ENCODE measurements at regions not wholly inside any gene's neighbourhood (a gene's known extent, or its start where the extent isn't known, plus 50 kb on each side); places are given as distances from the start of the nearest gene placed in this dataset.

DNA sequence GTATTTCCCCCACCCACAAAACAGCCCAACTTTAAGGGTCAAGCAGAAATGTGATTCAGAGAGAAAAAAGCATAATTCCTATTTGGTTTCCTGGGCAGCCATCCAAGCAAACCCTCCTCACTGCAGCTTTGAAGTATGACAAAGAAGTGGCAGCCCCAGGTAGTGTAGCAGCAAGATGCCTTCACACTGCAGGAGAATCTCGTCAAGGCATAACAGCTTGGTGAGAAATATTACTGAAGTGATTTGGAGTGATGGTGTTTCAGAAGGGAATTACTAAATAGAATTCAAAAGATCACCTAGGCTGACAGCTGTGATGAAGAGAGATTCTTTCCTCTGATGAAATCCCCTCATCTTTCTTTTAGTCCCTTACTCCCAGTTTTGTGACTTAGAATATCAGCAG lies 173.9 kb downstream of the PYDC2 start:
- TF ChIP-seq CTCF (IDR thresholded peaks at IDR 0.05; ENCODE audit: borderline replicate concordance, control extremely low read depth, extremely low read depth, insufficient read depth, missing control alignments), result no peak
- DNase-seq (ENCODE audit: low spot score), result no peak
- in situ Hi-C loops (cut with MboI; ENCODE audit: low sequenced_read_pairs, unreplicated experiment), result no loop called here

DNA sequence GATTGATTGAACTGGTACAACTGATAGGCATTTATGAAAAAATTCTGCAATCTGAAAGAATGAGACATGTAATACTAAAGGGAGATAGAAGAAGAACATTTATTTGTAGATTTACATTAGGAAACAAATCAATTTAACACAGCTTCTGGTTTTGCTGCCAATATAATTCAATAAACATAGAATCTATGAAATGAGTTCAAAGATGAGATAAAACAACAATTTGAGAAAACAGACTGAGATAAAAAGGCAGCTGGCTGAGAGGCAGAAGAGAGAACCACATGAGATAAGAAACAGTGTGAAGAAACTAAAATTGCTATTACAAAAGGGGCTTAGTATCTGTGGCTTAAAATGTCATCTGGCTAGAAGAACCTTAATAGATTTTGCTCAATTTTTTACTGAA lies 176.6 kb downstream of the PYDC2 start:
- no peak for TF ChIP-seq CTCF (IDR thresholded peaks at IDR 0.05; ENCODE audit: borderline replicate concordance, control extremely low read depth, extremely low read depth, insufficient read depth, missing control alignments)
- no peak for DNase-seq (ENCODE audit: low spot score)
- in situ Hi-C loops (cut with MboI; ENCODE audit: low sequenced_read_pairs, unreplicated experiment), result no loop called here

- DNase-seq (ENCODE audit: low spot score), result no peak
- no peak for TF ChIP-seq CTCF (IDR thresholded peaks at IDR 0.05; ENCODE audit: borderline replicate concordance, control extremely low read depth, extremely low read depth, insufficient read depth, missing control alignments)
- in situ Hi-C loops (cut with MboI; ENCODE audit: low sequenced_read_pairs, unreplicated experiment), result no loop called here
Measured at GRCh38 chr3:191641789-191642188, 180.8 kb downstream of the PYDC2 start.

GRCh38 chr3:191644291-191644690 lies 183.3 kb downstream of the PYDC2 start:
- DNase-seq (ENCODE audit: low spot score), result no peak
- no peak for TF ChIP-seq CTCF (IDR thresholded peaks at IDR 0.05; ENCODE audit: borderline replicate concordance, control extremely low read depth, extremely low read depth, insufficient read depth, missing control alignments)
- in situ Hi-C loops (cut with MboI; ENCODE audit: low sequenced_read_pairs, unreplicated experiment), result no loop called here

GRCh38 chr3:191646242-191646641 lies 185.3 kb downstream of the PYDC2 start:
- in situ Hi-C loops (cut with MboI; ENCODE audit: low sequenced_read_pairs, unreplicated experiment), result no loop called here
- TF ChIP-seq CTCF (IDR thresholded peaks at IDR 0.05; ENCODE audit: borderline replicate concordance, control extremely low read depth, extremely low read depth, insufficient read depth, missing control alignments), result no peak
- DNase-seq (ENCODE audit: low spot score), result no peak

- DNase-seq (ENCODE audit: low spot score), result no peak
- in situ Hi-C loops (cut with MboI; ENCODE audit: low sequenced_read_pairs, unreplicated experiment), result no loop called here
Measured at GRCh38 chr3:191648787-191649186, 187.8 kb downstream of the PYDC2 start.

More at GRCh38 chr3:191648787-191649186, 187.8 kb downstream of the PYDC2 start:
- TF ChIP-seq CTCF (IDR thresholded peaks at IDR 0.05; ENCODE audit: borderline replicate concordance, control extremely low read depth, extremely low read depth, insufficient read depth, missing control alignments), result no peak

Measured in GM13976 (cell line).